Neural crest cell (in vitro differentiated cells): ENCODE measurements at regions not wholly inside any gene's neighbourhood (a gene's known extent, or its start where the extent isn't known, plus 50 kb on each side); places are given as distances from the start of the nearest gene placed in this dataset.
"Not testable (repeated sequence)": the region's sequence is repeated elsewhere in the genome, so short reads cannot be mapped to it uniquely, and the experiment has no call there.

Experiments used
- DNase-seq: peaks from one replicate; pipeline ENCODE4 v3.0.0; 2021; ENCODE audit warnings: low read depth, mixed read lengths, low spot score
- H3K27ac Mint-ChIP-seq: one replicate; pipeline ENCODE4 v1.8.0; 2021; ENCODE audit warnings: mild to moderate bottlenecking, mixed read lengths; ENCODE audit not compliant: unreplicated experiment
- H3K27me3 Mint-ChIP-seq: 2 replicates; pipeline ENCODE4 v1.8.0; 2021; ENCODE audit warnings: low read depth, mild to moderate bottlenecking, mixed read lengths
- H3K36me3 Mint-ChIP-seq: 2 replicates; pipeline ENCODE4 v1.8.0; 2021; ENCODE audit warnings: low read depth, mild to moderate bottlenecking, mixed read lengths
- H3K4me1 Mint-ChIP-seq: 2 replicates; pipeline ENCODE4 v1.8.0; 2021; ENCODE audit warnings: mixed read lengths
- H3K4me3 Mint-ChIP-seq: one replicate; pipeline ENCODE4 v1.8.0; 2021; ENCODE audit warnings: mild to moderate bottlenecking, mixed read lengths
- H3K9me3 Mint-ChIP-seq: 2 replicates; pipeline ENCODE4 v1.8.0; 2021; ENCODE audit warnings: mixed read lengths
- CTCF ChIP-seq: fragments of 200-600 bp; sonication (generic); conservative IDR thresholded peaks from 2 replicates; pipeline ENCODE4 v1.5.0; 2021; ENCODE audit warnings: antibody characterized with exemption, mild to moderate bottlenecking

- peaks cover 3% of the 10 kb centered on the region for H3K9me3 Mint-ChIP-seq
- H3K4me3 Mint-ChIP-seq, result no peak overlapping the region
- peaks cover 4% of the 10 kb centered on the region for H3K36me3 Mint-ChIP-seq
Observed at GRCh38 chr12:127169321-127170181, 1097.4 kb upstream of the TMEM132C start.

GRCh38 chr12:127170226-127171180 lies 1096.5 kb upstream of the TMEM132C start:
- H3K4me1 Mint-ChIP-seq, result peaks cover 6% of the 10 kb centered on the region
- H3K4me3 Mint-ChIP-seq, result no peak overlapping the region
- peaks cover 3% of the 10 kb centered on the region for H3K9me3 Mint-ChIP-seq
- no peak for DNase-seq
- no peak overlapping the region for H3K27ac Mint-ChIP-seq
- peaks cover 4% of the 10 kb centered on the region for H3K36me3 Mint-ChIP-seq
- TF ChIP-seq CTCF, result no peak
- H3K27me3 Mint-ChIP-seq, result peaks cover 4% of the 10 kb centered on the region

More at GRCh38 chr12:127169321-127170181, 1097.4 kb upstream of the TMEM132C start:
- peaks cover 4% of the 10 kb centered on the region for H3K27me3 Mint-ChIP-seq
- no peak for DNase-seq
- no peak for TF ChIP-seq CTCF
- peaks cover 6% of the 10 kb centered on the region for H3K4me1 Mint-ChIP-seq
- H3K27ac Mint-ChIP-seq, result no peak overlapping the region

- peaks cover 6% of the 10 kb centered on the region for H3K4me1 Mint-ChIP-seq
- no peak overlapping the region for H3K4me3 Mint-ChIP-seq
- H3K27ac Mint-ChIP-seq, result no peak overlapping the region
- peaks cover 4% of the 10 kb centered on the region for H3K36me3 Mint-ChIP-seq
- peaks cover 4% of the 10 kb centered on the region for H3K27me3 Mint-ChIP-seq
- H3K9me3 Mint-ChIP-seq, result peaks cover 8% of the 10 kb centered on the region
- no peak for TF ChIP-seq CTCF
- no peak for DNase-seq
Observed at GRCh38 chr12:127172861-127173260, 1094.1 kb upstream of the TMEM132C start.

- H3K27ac Mint-ChIP-seq, H3K36me3 Mint-ChIP-seq, H3K4me1 Mint-ChIP-seq, H3K27me3 Mint-ChIP-seq, H3K4me3 Mint-ChIP-seq, DNase-seq: not testable (repeated sequence)
- peaks cover 11% of the 10 kb centered on the region for H3K9me3 Mint-ChIP-seq
Observed at GRCh38 chr12:127173971-127174370, 1093.0 kb upstream of the TMEM132C start.

- Mint-ChIP-seq H3K36me3 (peaks cover 4% of the 10 kb centered on the region), H3K27ac (no peak overlapping the region), H3K9me3 (peaks cover 11% of the 10 kb centered on the region), H3K4me1 (peaks cover 6% of the 10 kb centered on the region), H3K4me3 (no peak overlapping the region), H3K27me3 (peaks cover 4% of the 10 kb centered on the region)
- DNase-seq, result no peak
- no peak for TF ChIP-seq CTCF
Observed at GRCh38 chr12:127174881-127175280, 1092.1 kb upstream of the TMEM132C start.
